ENCODE measurements at regions not wholly inside any gene's neighbourhood (a gene's known extent, or its start where the extent isn't known, plus 50 kb on each side); places are given as distances from the start of the nearest gene placed in this dataset.
A peak's percentile ranks its signal among the peaks of the same experiment; 100 is the strongest.

DNA sequence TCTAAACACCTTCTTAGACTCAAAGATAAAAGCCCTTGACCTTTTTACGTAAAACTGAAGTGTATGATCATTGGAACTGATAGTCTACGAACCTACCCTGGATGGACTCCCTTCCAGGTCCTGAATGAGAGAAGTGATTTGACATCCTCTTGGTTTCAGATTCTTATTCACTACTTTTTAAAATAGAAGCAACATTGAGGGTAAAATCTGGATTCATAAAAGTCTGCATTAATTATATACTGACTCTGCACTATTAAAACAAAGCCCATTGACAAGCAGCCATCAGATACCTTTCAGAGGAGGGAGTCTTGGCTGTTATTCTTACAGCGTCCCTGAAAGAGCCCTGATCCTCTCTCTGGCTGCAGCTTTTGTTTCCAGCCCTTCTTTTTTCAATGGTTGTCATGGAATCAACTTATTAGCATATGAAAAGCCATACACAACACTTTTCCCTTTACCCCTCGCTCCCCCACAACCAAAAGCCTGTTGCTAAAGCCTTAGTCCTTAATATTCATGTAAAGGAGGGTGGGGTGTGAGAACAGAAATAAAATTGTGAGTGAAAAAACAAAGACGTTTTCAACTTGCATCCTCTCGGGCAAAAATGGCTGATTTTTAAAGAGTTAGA lies 270.0 kb upstream of the MARCKS start:
- no peak for DNase-seq
- in situ Hi-C loops (cut with MboI; ENCODE audit: low pct_unique_long_range_greater_than_20kb, low sequenced_read_pairs) = no loop called here

DNA sequence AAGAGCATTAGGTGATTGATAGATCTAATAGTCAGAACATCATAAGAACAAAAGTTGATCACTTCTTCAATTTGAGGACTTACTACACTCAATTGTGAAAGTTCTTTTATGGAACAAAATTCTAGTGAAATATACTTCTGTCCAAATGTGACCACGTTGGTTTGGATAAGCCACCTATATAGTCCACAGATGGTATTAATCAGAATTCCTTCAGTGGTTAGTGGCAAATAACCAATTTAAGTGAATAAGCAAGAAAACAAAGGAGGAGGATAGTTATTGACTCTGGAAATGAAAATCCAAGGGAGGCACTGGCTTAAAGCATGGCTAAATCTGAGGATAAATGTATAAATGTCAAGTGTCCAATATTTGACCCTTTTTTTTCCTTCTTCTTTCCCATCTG lies 268.5 kb upstream of the MARCKS start:
- in situ Hi-C loops (cut with MboI; ENCODE audit: low pct_unique_long_range_greater_than_20kb, low sequenced_read_pairs) = no loop called here
- DNase-seq = no peak

GRCh38 chr6:113591896-113592827 lies 265.0 kb upstream of the MARCKS start:
- in situ Hi-C loops (cut with MboI; ENCODE audit: low pct_unique_long_range_greater_than_20kb, low sequenced_read_pairs) = no loop called here
- DNase-seq = peak; percentile 32

DNA sequence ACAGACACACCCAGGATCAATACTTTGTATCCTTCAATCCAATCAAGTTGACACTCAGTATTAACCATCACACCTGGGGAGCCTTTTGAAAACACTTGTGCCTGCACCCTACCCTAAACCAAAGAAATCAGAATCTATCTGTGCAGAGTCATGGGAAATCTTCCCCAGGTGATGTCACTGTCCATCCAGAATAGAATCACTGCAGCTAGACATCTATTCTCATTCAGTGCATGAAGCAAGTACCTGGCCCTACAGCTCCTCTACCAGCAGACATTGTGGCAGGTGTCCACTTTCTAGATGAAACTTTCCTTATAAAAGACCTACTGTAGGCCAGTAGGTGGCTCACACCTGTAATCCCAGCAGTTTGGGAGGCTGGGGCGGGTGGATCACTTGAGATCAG lies 262.4 kb upstream of the MARCKS start:
- in situ Hi-C loops (cut with MboI; ENCODE audit: low pct_unique_long_range_greater_than_20kb, low sequenced_read_pairs) = no loop called here
- DNase-seq = no peak

GRCh38 chr6:113595911-113596376 lies 261.2 kb upstream of the MARCKS start:
- DNase-seq = no peak
- in situ Hi-C loops (cut with MboI; ENCODE audit: low pct_unique_long_range_greater_than_20kb, low sequenced_read_pairs) = no loop called here

DNA sequence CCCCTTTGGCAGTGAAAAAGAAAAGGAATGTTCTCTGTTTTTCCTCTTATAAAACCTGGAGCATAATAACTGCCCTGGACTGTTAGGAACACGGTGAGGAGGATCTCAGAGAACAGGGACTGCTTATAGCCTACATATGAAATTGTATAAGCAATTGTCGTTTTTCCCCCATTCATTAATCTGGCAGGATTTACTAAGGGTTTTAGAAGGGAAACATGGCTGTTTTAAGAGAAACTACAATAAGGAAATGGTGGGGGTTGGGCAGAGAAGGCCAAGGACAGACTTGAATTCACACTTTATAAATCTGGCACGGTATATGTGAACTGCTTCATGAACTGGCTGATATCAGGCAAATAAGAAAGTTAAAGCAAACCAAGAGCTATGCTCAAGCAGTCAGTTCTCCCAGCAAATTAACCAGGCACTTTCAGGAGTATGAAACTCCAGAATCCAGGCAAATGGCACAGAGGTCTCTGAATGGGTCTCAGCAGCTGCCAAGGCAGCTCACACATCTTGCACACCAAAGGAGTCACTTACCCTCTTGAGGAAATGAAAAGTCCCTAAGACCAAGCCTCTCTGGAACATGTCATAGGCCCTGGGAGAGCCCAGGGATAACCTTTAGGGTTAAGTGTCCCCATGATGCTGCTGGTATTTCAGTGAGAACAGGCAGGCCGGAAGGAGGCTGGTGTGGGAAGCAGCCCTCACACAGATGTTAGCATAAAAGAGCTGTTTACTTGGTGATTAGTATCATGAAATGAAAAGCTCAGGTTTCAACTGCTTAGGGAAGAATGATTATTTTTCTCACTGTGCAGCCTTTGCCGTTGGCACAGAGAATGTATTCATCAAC lies 260.5 kb upstream of the MARCKS start:
- DNase-seq = no peak
- in situ Hi-C loops (cut with MboI; ENCODE audit: low pct_unique_long_range_greater_than_20kb, low sequenced_read_pairs) = no loop called here

DNA sequence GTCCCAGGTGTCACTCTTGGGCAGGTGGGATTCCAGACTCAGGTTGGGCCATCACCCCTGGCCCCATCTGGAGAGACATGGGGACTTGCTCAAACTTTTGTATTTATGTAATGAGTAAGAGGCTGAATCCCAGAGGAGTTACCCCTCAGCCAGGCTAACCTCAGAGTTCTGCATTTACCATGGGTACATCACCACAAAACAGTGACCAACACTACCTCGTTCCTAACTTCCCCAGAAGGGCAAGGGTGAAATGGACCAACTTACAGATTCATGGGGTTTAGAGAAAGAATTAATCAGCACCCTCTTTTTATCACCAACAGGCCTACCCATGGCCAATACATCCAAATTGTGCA lies 259.9 kb upstream of the MARCKS start:
- no peak for DNase-seq
- in situ Hi-C loops (cut with MboI; ENCODE audit: low pct_unique_long_range_greater_than_20kb, low sequenced_read_pairs) = no loop called here

DNA sequence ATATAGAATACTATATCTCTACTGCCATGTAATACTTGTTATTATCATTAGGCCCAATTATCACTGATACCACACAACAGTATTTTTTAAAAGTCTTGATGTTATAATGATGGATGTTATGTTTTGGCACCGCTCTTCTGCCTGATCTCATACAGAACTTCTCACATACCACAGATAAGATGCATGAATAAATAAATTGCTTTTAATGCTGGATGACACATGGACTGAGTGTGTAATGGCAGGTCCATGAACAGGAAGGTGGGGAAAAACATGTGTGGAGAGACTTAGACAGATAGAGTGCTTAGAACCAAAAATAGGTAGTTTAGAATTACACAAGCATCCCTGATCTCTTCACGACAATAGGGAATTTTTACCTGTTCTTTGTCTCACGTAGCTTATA lies 258.4 kb upstream of the MARCKS start:
- in situ Hi-C loops (cut with MboI; ENCODE audit: low pct_unique_long_range_greater_than_20kb, low sequenced_read_pairs) = no loop called here
- no peak for DNase-seq

DNA sequence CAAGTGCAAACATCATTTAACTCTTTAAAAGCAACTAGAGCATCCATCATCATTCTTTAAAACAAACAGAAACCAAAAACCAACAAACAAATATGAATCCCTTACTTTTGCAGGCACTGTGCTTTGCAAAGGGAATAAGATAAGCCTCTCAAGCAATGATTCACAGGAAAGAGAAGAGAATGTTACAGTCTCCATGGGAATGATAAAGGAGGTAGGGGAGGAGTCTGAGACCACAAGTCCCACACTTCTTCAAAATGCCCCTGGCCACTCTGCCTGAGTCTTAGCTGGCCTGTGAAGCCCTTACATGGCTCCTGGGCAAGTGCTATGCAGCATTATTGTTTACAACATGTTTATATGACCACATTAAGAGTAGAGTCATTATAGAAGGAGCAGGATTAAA lies 257.7 kb upstream of the MARCKS start:
- DNase-seq = no peak
- in situ Hi-C loops (cut with MboI; ENCODE audit: low pct_unique_long_range_greater_than_20kb, low sequenced_read_pairs) = no loop called here

- in situ Hi-C loops (cut with MboI; ENCODE audit: low pct_unique_long_range_greater_than_20kb, low sequenced_read_pairs) = no loop called here
- peak; percentile 84 for DNase-seq
Measured at GRCh38 chr6:113600551-113601339, 256.4 kb upstream of the MARCKS start.

- in situ Hi-C loops (cut with MboI; ENCODE audit: low pct_unique_long_range_greater_than_20kb, low sequenced_read_pairs) = no loop called here
- DNase-seq = no peak
Measured at GRCh38 chr6:113607821-113608545, 249.2 kb upstream of the MARCKS start.

DNA sequence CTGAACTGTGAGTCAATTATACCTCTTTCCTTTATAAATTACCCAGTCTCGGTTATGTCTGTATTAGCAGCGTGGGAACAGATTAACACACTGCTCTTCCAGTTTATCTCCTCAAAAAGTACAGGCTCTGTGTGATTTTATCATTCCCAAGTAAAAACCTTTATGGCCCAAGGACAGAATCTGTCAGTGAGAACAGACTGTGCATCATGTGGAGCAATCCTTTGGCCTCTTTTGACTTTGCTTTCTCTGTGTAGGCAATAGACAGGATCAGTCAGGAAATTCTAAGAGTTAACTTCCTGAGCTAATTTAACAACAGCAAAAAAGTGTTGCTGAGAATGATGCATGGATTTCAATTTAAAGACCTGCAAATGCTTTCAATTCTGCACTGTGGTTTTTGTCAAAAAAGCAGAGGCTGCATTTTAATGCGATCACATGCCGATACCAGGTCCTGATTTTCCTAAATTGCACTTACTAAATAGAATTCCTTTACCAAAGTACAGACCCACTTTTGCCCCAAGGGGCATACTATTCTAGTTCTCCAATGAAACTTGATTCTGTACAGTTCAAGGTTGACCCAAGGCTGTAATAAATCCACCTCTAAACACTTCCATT lies 246.7 kb upstream of the MARCKS start:
- in situ Hi-C loops (cut with MboI; ENCODE audit: low pct_unique_long_range_greater_than_20kb, low sequenced_read_pairs) = no loop called here
- no peak for DNase-seq

DNA sequence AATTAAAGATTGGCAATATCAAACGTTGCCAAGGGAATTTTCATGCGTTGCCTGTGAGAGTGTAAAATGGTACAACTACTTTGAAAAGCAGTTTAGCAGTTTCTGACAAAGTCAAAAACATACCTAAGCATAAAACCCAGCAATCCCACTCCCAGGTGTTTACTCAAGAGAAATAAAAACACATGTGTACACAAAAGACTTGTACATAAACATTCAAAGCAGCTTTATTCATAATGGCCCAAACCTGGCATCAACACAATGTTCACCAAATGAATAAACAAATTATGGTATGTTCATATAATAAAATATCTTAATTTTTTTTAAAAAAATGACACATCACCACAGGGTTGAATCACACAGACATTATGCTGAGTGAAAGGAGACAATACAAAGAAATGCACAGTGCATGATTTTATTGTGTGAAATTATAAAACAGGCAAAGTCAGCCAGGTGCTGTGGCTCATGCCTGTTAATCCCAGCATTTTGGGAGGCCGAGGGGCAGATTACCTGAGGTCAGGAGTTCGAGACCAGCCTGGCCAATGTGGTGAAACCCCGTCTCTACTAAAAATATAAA lies 240.4 kb upstream of the MARCKS start:
- in situ Hi-C loops (cut with MboI; ENCODE audit: low pct_unique_long_range_greater_than_20kb, low sequenced_read_pairs) = no loop called here
- DNase-seq = no peak

DNA sequence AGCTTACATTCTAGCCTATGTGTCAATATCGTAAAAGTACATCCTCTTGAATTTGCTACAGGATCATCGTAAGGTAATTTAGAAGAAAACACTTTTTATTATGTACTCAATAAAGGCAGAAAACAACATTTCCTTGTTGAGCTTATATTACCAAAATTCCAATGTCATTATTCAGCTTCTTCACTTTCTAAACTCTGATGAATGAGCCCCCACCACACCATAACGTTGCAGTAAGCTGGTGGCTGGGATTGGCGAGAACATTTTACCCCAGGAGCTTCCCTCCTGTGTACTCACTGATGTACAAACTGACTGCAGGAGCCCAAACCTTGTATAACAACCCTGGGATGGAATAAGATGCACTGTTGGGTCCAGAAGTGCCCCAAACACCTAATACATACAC lies 238.1 kb upstream of the MARCKS start:
- no peak for DNase-seq
- in situ Hi-C loops (cut with MboI; ENCODE audit: low pct_unique_long_range_greater_than_20kb, low sequenced_read_pairs) = no loop called here

- peak; percentile 28 for DNase-seq
- in situ Hi-C loops (cut with MboI; ENCODE audit: low pct_unique_long_range_greater_than_20kb, low sequenced_read_pairs) = no loop called here
Measured at GRCh38 chr6:113620386-113620785, 236.8 kb upstream of the MARCKS start.

- DNase-seq = no peak
- in situ Hi-C loops (cut with MboI; ENCODE audit: low pct_unique_long_range_greater_than_20kb, low sequenced_read_pairs) = no loop called here
Measured at GRCh38 chr6:113622254-113622653, 234.9 kb upstream of the MARCKS start.

- no peak for DNase-seq
- in situ Hi-C loops (cut with MboI; ENCODE audit: low pct_unique_long_range_greater_than_20kb, low sequenced_read_pairs) = no loop called here
Measured at GRCh38 chr6:113623129-113623528, 234.0 kb upstream of the MARCKS start.

DNA sequence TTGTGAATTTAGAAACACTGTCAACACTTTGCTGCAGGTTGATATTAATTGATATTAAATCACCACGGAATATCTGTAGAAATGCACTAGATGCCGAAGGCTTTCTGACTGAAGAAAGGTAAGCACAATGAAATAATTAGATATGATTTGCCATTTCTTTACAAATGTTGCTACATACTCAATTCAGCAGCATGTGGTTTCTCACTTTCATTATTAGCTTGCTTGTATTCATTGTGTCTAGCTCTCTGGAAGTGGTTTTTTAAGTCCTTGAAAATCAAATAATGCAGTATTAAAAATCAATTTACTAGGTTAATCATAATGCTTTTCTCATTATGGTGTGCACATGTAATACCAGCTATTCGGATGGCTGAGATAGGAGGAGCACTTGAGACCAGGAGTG lies 231.3 kb upstream of the MARCKS start:
- in situ Hi-C loops (cut with MboI; ENCODE audit: low pct_unique_long_range_greater_than_20kb, low sequenced_read_pairs) = no loop called here
- no peak for DNase-seq

Measured in KBM-7 (cell line).